GM21360 (cell line): ENCODE measurements at regions not wholly inside any gene's neighbourhood (a gene's known extent, or its start where the extent isn't known, plus 50 kb on each side); places are given as distances from the start of the nearest gene placed in this dataset.

Experiments used
- ATAC-seq: cut with Tn5 transposase; IDR thresholded peaks from one replicate; pipeline ENCODE4 v1.9.1; 2021; ENCODE audit warnings: mild to moderate bottlenecking, moderate library complexity; ENCODE audit not compliant: unreplicated experiment

DNA sequence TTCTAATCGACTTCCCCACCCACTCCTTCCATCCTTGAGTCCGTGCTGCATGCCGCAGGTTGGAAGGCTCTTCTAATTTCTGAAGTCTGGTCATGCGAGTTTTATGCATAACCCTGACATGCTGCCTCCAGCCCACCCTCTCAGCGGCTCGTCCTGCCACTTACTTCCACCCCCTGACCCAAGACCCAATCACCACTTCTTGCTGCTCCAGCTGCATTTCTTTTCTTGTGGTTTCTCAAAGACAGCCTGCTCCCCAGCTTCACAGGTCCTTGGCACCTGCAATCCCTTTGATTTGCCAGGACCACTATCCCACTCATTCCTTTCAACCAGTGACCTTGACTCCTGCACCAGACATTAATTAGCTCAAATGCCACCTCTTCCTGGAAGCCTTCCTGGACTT lies 486.7 kb downstream of the VRK1 start:
- ATAC-seq: no peak

DNA sequence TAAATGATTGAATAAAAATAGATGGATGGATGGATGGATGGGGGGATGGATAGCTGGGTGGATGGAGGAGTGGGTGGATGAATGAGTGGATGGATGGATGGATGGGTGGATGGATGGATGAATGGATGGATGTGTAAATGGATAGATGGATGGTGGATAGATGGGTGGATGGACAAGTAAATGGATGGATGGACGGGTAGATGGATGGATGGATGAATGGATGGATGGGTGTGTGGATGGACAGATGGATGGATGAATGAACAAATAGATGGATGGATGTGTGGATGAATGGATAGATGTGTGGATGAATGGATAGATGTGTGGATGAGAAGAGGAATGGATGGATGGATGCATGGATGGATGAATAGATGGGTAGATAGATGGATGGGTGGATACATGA lies 490.8 kb downstream of the VRK1 start:
- no peak for ATAC-seq

DNA sequence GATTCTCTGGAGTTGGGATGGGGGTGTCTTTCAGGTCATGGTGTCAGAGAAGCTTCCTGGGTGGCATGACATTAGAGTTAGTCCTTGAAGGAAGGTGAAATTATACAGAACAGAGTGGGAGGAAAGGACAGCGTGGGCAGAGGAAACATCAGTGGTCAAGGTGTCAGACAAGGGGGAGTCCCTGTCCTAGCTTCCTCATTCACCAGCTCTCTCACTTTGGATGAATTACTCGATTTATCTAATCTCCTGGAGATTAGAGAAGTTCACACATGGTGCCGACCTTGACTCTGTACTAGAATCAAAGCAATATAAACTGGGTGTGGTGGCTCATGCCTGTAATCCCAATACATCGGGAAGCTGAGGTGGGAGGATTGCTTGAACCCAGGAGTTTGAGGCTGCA lies 492.9 kb downstream of the VRK1 start:
- no peak for ATAC-seq

DNA sequence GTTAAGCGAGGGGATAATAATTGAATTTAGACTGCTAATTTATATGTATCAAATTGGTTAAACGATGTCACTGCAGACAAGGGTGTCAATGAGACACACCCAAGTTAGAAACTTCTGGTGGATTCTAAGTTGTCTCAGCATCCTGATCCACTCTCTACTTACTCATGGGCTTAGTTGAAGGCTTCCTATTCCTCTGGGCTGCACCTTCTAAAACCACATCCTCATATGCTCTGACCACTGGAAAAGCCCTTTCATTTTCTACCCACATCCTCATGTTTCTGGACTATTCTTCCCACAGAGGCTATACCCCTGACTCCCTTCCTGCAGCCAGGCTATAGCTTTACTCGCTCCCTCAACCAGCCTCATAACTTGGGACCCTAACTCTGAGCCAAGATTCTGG lies 493.8 kb downstream of the VRK1 start:
- ATAC-seq: no peak

DNA sequence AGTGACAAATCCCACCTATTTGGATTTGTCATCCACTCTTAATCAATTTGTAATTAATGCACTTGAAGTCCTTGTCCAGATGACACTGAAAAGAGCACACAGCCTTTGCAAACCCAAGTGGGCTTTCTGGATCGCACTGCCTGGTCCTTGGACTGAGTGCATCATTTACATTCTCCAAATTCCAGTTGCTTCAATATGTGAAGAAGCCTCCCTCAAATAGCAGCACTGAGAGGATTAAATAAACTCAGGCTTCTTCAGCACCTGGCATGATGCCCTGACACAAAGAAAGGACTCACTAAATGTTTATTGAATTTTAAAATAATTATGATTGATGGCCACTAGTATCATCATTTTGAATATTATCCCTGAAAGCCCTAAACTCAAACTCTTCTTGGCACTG lies 496.5 kb downstream of the VRK1 start:
- no peak for ATAC-seq

DNA sequence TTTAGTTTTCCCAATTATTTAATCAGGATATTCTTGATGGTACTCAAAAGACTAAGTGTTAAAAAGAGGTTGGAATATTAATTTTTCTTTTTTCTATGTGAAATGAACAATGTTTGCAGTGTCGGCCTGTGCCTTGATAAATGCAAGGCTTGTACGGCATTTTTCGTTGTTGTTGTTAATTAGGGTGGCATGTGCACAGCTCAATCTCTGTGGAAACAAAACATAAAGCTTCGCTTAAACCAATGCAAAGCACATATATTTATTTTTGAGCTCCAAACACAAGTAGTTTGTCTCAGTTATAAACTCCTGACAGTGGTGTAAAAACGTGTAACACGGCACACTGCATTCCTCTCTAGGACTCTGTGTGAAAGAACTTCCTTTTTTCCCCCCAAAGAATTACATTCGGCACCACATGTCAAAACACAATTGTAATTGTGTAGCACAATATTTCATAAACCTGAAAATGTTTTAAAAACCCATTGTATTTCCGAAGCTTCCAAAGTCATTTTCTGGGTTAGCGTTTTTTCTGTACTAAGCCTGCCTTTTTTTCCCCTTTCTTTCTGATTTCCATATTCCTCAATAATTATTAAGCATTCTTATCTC lies 498.0 kb downstream of the VRK1 start:
- ATAC-seq: no peak

DNA sequence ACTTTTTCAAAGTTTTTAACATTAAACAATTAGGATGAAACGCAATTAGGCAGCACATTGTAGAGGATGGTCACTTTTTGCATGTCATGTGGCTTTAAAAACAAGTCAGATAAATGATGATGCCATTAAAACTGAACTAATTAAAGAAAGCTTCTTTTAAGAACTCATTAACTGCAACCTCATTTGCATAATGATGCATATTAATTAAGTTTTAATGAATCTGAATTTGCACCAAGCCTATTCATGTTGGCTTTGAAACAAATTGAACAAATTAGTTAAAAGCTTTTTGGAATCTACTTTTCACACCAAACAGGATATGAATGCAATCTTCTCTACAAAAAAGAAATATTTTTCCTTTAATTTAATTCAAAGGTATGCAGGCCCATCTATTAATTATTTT lies 499.0 kb downstream of the VRK1 start:
- no peak for ATAC-seq

DNA sequence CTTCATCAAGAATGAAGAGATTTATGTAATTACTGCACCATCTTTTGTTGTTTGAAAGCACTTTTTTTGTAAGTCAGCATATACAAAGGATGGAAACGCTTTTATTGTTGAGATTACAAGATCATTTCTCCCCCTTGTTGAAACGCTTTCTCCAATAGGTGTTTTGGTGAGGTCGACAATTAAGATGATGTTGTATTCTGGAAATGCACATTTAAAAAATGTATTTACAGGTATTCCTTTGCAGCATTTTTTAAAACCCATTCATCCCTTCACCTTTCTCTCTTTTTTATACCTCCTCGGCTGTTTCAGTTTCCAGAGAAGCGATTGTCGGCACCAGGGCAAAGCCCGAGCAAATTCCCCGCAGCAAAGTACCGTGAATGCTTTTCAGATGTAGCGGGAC lies 499.9 kb downstream of the VRK1 start:
- no peak for ATAC-seq

DNA sequence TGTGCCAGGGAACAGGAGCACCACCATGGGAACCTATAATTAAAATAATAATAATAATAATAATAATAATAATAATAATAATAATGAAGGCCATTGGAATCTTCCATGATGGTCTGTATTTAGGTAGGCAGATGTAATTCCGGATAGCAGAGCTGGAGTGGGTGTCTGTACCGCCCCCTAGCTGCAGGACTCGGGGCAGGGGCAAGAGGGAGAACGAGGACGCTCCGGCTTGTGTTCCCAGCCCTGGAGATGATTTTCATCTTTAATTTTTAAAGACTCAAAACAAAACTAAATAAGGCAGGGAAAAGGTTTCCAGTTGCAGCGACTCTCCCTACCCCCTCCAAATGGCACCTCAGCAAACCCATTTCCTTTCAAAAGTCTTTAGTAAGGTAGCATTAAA lies 501.1 kb downstream of the VRK1 start:
- ATAC-seq: no peak

DNA sequence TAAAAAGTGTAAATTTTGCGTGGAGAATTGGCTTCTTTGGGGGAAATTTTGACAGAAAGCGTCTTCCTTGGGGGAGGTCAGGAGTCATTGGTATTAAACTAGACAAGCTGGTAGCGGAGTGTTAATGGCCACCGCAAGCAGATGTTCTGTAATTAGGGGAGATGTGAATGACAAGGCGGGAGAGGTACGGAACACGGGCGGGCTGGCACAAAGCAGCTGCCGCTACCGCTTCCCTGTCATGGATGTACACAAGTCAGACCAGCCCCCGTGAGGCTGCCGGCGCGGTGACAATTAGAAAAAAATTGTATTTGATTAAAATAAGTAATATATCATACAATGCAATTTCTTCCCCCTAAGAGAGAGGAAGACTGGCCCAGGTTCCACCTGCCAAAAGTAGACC lies 501.6 kb downstream of the VRK1 start:
- no peak for ATAC-seq

DNA sequence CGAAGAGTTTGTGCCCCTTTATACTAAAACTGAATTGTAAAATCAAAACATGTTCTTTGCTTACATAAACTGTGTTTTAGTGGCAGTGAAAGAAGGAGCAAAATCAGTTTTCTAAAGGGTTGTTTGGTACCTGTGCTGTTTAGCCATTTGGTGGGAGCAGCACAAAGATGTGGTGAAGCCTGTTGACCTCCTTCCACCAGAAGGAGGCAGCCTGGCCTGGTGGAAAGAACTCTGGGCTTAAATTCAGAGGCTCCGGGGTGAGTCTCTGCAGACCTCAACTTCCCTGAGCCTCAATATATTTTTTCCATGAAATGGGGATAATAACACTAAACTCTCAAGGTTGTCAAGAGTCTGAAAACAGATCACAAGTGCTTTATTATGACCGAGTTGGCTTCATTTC lies 502.5 kb downstream of the VRK1 start:
- ATAC-seq: no peak

DNA sequence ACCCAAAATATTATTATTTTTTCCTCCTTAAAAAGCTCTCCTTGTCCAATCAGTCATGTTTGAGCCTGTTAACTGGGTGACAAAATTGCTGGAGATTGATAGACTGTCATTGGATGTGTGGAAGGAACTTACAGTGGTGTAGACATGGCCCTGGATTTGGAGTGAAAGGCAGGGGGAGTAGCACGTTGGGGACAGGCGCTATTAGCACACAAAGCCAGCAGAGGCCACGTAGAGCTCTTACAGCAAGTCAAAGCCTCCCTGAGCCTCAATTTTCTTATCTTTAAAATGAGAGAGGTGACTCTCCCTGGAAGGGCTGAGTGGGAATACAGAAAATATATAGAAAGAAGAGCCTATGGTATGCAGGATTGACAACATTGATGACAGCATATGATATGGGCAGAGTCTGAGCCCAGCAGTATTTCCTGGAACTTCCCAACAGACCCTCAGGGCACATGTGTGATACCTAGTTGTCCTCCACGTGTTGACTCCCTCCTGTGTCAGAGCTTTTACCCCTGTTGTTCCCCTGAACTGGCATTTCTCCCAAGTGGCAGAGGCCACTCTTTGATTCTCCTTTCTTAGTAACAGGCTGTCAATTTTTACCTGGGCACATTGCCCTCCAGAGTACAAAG lies 504.9 kb downstream of the VRK1 start:
- no peak for ATAC-seq

DNA sequence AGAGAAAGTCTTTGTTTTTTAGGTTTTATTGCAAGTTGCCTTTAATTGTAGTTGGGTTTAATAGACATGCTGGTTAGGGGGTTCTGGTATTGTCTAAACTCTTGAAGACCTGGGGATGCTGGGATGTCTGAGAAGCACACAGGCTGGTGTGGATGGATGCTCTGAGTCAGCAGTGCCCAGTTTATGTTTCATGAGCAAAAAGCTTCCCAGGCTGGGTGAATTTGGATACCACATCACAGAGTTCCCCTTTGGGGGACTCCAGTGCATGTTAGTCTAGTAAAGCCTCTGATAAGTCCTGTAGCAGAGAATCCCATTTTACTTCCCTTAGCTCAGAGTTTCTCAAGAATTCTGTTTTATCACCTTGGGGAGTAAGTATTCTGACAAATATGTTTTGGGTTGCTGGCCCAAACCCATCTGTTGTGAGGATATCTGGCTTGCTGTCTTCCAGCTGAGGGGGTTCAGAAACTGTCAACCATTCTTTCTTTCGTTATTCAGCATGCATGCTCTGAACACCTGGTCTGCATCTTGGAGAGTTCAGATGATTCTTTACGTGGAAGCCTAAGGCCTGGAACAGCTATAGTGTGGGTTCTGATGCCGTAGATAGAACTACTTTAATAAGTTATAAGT lies 509.1 kb downstream of the VRK1 start:
- peak; percentile 66 for ATAC-seq

DNA sequence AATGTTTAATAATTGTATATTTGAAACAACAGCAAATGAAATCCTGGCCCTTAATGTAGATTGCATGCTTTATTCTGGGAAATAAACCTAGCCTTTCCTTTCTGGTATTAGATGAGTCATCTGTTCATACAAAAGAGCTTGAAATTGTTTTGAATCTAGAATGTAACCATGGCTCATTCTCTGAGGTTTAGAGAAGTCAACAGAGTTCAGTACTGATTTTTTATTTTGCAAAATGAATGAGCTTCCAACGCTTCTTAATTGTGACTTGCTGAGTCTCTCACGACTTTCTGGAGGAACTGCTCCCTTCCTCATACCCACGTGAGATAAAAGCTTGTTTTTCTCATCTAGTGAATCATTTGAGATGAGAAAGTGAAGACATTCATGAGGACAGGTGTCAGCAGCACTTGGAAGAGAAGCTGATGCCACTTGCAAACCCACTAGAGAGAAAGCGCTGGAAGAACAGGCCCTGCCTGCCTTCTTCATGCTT lies 509.6 kb downstream of the VRK1 start:
- peak; percentile 54 for ATAC-seq

DNA sequence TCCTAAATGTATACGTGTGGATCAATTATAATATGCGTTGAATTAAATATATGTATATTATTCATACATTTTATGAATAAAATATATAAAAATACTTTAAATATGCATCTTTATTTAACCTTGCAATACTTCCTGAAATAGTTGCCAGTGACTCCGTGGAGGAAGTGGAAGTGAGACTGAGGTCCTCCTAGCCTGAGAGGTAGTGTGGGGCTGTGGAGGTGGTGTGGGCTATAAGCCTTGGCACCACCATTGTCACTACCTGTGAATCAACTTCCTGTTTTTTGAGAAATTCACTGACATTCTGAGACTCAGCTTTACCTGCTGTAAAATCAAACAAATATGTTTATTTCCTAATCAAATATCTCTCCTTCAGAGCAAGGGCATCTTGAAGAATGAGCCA lies 514.2 kb downstream of the VRK1 start:
- no peak for ATAC-seq

DNA sequence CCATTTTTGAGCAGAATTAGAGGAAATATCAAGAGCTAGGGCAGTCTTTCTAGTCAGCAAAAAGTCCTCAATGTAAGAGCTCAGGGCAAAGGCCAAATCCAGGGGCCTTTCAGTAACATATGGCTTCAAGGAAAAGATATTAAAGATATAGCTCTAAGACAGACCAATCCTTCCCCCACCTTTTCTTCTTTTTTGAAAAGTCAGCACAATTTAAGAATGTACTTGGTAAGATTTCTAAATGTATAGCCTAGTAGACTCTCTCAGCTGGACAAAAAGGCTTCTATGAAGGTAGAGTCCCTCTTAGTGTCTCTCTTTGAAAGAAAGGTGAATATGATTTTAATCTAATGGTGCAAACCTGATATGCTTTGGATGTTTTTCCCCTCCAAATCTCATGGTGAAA lies 515.7 kb downstream of the VRK1 start:
- no peak for ATAC-seq

DNA sequence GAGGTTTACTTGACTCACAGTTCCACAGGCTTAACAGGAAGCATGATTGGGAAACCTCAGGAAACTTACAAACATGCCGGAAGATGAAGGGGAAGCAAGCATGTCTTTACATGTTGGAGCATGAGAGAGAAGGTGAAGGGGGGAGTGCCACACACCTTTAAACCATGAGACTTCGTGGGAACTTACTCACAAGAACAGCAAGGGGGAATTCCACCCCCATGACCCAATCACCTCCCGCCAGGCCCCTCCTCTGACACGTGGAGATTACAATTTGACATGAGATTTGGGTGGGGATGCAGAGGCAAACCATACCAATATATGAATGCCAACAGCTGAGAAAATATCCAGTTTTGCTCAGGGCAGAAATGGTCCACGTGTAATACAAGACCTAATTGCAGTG lies 518.6 kb downstream of the VRK1 start:
- no peak for ATAC-seq

DNA sequence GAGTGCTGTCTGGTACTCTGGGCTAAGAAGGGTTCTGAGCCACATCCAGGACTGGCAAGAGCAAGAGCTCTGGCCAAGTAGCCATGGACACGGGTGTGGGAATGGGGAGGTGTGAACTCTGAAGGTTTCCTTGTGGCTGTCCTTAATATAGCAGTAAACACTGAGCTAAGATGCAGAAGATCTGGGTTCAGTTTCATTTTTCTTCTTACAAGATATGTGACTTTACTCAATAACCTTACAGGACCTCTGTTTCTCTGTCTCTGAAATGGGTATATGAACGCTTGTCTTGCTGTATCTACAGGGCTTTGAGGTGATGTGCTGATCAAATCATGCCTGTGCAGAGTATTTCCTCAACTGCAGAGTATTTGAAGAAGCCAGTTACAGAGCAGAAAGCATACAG lies 521.2 kb downstream of the VRK1 start:
- ATAC-seq: no peak

DNA sequence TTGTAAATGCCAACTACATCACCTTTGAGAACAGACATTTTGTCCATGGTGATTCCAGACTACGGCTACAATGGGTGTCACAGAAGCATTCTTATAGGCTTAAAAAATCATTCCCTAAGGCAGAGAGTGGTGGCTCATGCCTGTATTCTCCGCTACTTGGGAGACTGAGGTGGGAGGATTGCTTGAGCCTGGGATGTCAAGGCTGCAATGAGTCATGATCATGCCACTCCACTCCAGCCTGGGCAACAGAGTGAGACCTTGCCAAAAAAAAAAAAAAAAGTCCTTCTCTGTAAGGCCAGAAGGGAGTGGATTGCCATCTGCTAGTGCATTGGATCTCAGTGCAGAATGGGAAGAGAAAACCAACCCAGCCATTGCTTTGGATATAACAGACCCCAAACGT lies 522.5 kb downstream of the VRK1 start:
- ATAC-seq: no peak

DNA sequence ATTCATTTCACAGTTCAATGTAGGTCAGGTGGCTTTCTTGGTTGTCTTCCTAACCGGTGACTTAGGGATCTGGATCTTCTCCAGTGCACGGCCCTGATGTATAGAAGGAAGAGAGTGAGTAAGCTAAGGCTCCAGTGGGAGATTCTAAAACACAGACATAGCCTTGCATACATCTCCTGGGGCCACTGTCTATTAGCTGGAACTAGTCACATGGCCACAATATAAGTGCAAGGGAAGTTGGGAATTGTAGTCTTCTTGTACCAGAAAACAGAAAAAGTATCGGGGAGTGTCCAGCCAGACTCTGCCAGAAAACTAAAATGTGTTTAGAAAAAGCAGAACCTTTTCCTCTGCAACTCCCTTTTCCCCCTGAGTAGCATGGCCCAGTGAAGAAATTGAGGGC lies 531.6 kb downstream of the VRK1 start:
- ATAC-seq: no peak

DNA sequence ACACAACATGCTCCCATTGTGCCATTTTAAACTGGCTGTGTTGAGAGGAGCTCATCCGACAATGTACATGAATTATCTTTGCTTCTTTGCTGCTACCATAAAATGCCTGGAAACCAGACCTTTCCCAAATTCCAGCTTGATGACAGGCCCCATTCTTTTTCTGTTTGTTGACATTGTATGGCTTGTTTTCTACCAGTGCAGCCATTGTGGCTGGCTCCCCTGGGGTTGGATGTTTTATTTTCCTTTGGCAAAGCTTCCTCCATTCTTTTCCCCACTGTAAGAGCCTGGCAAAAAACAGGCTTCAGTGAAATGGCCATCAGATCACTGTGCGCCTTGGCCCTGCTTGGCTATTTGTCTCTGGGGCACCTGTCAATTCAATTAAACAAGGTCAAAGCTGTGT lies 532.5 kb downstream of the VRK1 start:
- no peak for ATAC-seq

DNA sequence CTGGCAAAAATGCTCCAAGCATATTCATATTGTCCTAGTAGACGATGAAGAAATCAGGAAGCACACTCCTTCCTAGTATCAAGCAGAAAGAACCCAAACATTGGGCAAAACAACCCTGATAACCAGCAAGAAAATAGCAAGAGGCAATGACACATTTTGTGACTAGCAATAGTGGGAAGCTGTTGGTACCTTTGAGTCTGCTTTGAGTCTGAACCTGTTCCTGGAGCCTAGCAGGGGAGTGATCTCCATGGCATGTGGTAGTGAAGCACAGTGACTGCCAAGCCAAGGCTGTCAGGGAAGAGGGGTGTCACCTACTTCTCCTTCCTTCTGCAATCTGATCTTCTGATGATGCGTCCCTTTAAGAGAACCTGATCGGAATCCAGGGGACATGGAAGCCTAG lies 533.9 kb downstream of the VRK1 start:
- ATAC-seq: no peak

DNA sequence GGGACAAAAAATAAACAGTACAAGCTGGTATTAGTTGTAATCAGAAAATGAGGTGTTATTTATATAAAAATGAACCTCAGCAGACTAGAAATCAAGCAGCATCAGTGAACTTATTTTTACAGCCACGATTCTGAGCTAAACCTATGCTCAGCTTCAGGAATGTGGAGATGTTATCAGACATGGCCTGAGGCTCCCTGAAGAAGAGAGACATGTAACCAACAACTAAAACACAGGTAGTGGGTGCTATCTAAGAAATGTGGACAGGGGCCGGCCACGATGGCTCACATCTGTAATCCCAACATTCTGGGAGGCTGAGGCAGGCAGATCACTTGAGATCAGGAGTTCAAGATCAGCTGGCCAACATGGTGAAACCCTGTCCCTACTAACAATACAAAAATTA lies 534.3 kb downstream of the VRK1 start:
- ATAC-seq: no peak
